ENCODE measurements at regions not wholly inside any gene's neighbourhood (a gene's known extent, or its start where the extent isn't known, plus 50 kb on each side); places are given as distances from the start of the nearest gene placed in this dataset.

DNA sequence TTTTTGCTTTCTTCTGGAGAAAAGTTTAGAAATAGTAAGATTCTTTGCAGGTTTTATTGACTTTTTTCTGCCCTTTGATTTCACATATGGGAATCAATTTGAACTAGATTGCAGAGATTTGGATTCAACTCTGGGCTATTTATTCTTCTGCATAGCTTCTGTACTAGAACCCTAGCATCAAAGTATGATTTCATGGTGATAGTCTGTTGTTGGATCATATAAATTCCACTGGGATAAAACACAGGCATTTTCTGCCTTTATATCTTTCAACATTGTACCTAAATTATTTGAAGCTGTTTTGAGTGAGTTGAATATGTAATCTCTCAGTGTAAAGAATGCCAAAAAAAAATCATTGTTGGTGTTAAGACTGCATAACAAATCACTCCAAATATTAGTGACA lies 458.4 kb upstream of the MPDZ start:
- Mint-ChIP-seq H3K36me3 (no peaks in the 10 kb centered on the region), H3K27me3 (no peaks in the 10 kb centered on the region), H3K4me1 (no peaks in the 10 kb centered on the region), H3K27ac (no peak overlapping the region), H3K4me3 (no peak overlapping the region), H3K9me3 (peaks cover 0 to 14% (median 4%) of the 10 kb centered on the region in 11 donors)
- POLR2A ChIA-PET = no interaction called here
- no peaks in the 10 kb centered on the region for H3K9me3 ChIP-seq (ENCODE audit: control insufficient read depth in 2 of 3, low read length in 3 of 3)
- CTCF ChIA-PET = no interaction called here
- H3K27me3 ChIP-seq (ENCODE audit: control insufficient read depth in 2 of 2, insufficient read depth in 2 of 2, low read length in 2 of 2) = no peaks in the 10 kb centered on the region
- no peaks in the 10 kb centered on the region for H3K36me3 ChIP-seq (ENCODE audit: control insufficient read depth in 2 of 3, insufficient read depth in 3 of 3, low read length in 3 of 3)
- H3K4me3 ChIP-seq (ENCODE audit: low read length) = no peak overlapping the region
- intact Hi-C loops (cut with micrococcal nuclease) = no loop called here
- no peaks in the 10 kb centered on the region for H3K4me1 ChIP-seq (ENCODE audit: control insufficient read depth in 2 of 2, insufficient read depth in 2 of 2, low read length in 2 of 2)
- no peak overlapping the region for H3K27ac ChIP-seq (ENCODE audit: low read depth, low read length)
- ATAC-seq = no peak
- DNase-seq = no peak

DNA sequence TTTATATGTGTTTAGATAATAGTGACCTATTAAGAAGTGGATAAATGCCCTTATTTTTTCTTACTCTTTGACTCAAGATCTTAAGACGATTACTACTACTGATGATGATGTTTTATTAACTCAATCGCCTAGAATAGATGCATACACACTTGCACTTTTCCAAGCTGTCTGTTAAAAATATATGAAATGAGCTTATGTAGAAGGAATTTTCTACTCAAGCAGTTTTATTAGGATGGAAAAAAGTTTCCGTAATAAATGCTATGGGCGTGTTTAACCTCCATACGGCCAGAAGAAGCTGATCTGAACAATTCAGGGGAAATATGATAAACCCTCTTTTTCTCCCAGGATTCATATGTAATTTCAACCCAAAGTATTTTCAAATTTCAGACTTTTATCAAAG lies 455.7 kb upstream of the MPDZ start:
- Histone ChIP-seq H3K9me3 (ENCODE audit: control insufficient read depth in 2 of 3, low read length in 3 of 3) (no peaks in the 10 kb centered on the region), H3K27me3 (ENCODE audit: control insufficient read depth in 2 of 2, insufficient read depth in 2 of 2, low read length in 2 of 2) (no peaks in the 10 kb centered on the region), H3K4me3 (ENCODE audit: low read length) (no peak overlapping the region), H3K36me3 (ENCODE audit: control insufficient read depth in 2 of 3, insufficient read depth in 3 of 3, low read length in 3 of 3) (no peaks in the 10 kb centered on the region), H3K27ac (ENCODE audit: low read depth, low read length) (no peak overlapping the region), H3K4me1 (ENCODE audit: control insufficient read depth in 2 of 2, insufficient read depth in 2 of 2, low read length in 2 of 2) (no peaks in the 10 kb centered on the region)
- ATAC-seq (no peak), DNase-seq (no peak)
- H3K9me3 Mint-ChIP-seq = peaks cover 0 to 14% (median 4%) of the 10 kb centered on the region in 11 donors
- H3K36me3 Mint-ChIP-seq = no peaks in the 10 kb centered on the region
- POLR2A ChIA-PET = interaction anchor here (0.6 kb wide), 1 partner anchor 21 kb away, joined by 4 read pairs; no protein-coding TSS in a partner anchor
- H3K27ac Mint-ChIP-seq = no peak overlapping the region
- H3K4me1 Mint-ChIP-seq = no peaks in the 10 kb centered on the region
- CTCF ChIA-PET = no interaction called here
- intact Hi-C loops (cut with micrococcal nuclease) = no loop called here
- H3K4me3 Mint-ChIP-seq = no peak overlapping the region
- H3K27me3 Mint-ChIP-seq = no peaks in the 10 kb centered on the region

DNA sequence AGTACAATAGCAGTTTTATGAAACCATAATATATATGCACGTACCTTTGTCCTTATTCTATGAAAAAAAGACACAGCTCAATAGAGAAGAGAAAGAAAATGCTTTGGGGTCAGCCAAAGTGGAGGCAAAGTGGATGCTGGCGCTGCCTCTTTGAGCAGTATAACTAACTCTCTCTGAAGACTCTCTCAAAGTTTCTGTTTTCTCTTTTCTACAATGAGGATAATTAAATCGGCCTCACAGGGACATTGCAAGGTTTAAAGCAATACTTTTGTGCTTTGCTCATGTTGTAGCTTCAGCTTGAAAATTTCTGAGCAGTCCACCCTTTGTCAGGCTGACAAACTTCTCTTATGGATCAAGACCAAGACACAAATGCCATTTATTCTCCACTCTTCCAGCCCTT lies 455.1 kb upstream of the MPDZ start:
- no peaks in the 10 kb centered on the region for H3K27me3 Mint-ChIP-seq
- DNase-seq = no peak
- Histone ChIP-seq H3K36me3 (ENCODE audit: control insufficient read depth in 2 of 3, insufficient read depth in 3 of 3, low read length in 3 of 3) (no peaks in the 10 kb centered on the region), H3K27ac (ENCODE audit: low read depth, low read length) (no peak overlapping the region), H3K4me3 (ENCODE audit: low read length) (no peak overlapping the region), H3K27me3 (ENCODE audit: control insufficient read depth in 2 of 2, insufficient read depth in 2 of 2, low read length in 2 of 2) (no peaks in the 10 kb centered on the region), H3K4me1 (ENCODE audit: control insufficient read depth in 2 of 2, insufficient read depth in 2 of 2, low read length in 2 of 2) (no peaks in the 10 kb centered on the region), H3K9me3 (ENCODE audit: control insufficient read depth in 2 of 3, low read length in 3 of 3) (no peaks in the 10 kb centered on the region)
- ChIA-PET POLR2A (no interaction called here), CTCF (no interaction called here)
- H3K27ac Mint-ChIP-seq = no peak overlapping the region
- intact Hi-C loops (cut with micrococcal nuclease) = no loop called here
- no peaks in the 10 kb centered on the region for H3K36me3 Mint-ChIP-seq
- ATAC-seq = no peak
- no peaks in the 10 kb centered on the region for H3K4me1 Mint-ChIP-seq
- peaks cover 0 to 14% (median 4%) of the 10 kb centered on the region in 11 donors for H3K9me3 Mint-ChIP-seq
- no peak overlapping the region for H3K4me3 Mint-ChIP-seq

DNA sequence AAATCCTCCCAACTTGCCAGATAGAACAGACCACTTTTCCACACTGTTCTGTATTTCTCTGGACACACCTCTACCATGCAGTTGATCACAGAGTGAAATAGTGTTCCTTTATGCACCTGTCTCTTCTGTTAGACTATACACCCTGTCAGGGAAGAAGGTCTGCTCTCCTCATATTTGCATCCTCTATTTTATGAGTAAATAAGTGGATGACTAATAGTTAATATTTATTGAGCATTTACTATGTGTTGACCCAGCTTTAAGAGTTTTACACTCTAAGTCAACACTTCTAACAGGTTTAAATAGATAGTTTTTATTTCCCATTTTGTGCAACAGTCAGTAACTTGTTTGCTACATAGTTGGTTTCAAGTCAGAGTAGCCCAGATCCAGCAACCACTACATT lies 452.8 kb upstream of the MPDZ start:
- Histone ChIP-seq H3K36me3 (ENCODE audit: control insufficient read depth in 2 of 3, insufficient read depth in 3 of 3, low read length in 3 of 3) (no peaks in the 10 kb centered on the region), H3K27me3 (ENCODE audit: control insufficient read depth in 2 of 2, insufficient read depth in 2 of 2, low read length in 2 of 2) (no peaks in the 10 kb centered on the region), H3K4me1 (ENCODE audit: control insufficient read depth in 2 of 2, insufficient read depth in 2 of 2, low read length in 2 of 2) (no peaks in the 10 kb centered on the region), H3K4me3 (ENCODE audit: low read length) (no peak overlapping the region), H3K27ac (ENCODE audit: low read depth, low read length) (no peak overlapping the region), H3K9me3 (ENCODE audit: control insufficient read depth in 2 of 3, low read length in 3 of 3) (no peaks in the 10 kb centered on the region)
- ChIA-PET POLR2A (no interaction called here), CTCF (no interaction called here)
- H3K4me3 Mint-ChIP-seq = no peak overlapping the region
- no peaks in the 10 kb centered on the region for H3K4me1 Mint-ChIP-seq
- intact Hi-C loops (cut with micrococcal nuclease) = no loop called here
- H3K27me3 Mint-ChIP-seq = no peaks in the 10 kb centered on the region
- H3K36me3 Mint-ChIP-seq = no peaks in the 10 kb centered on the region
- no peak for DNase-seq
- no peak overlapping the region for H3K27ac Mint-ChIP-seq
- peaks cover 0 to 11% (median 4%) of the 10 kb centered on the region in 11 donors for H3K9me3 Mint-ChIP-seq
- ATAC-seq = no peak

DNA sequence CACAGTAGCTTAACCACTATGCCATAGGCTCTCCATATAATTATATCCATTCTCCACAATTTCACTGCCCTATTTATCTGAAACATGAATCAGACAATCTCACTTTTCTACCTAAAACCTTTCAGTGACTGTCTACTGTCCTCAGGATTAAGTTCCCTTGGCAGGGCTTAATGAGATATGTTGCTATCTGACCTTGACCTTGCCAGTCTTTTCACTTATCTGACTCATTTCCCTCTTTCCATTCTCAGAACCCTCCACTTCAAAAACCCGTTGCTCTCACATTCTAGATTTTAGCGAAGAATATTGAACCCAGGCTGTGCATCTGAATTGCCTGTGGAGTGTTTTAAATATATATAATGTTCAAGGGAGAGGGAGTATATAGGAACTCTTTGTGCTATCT lies 452.1 kb upstream of the MPDZ start:
- peaks cover 0 to 12% (median 4%) of the 10 kb centered on the region in 11 donors for H3K9me3 Mint-ChIP-seq
- ChIA-PET CTCF (no interaction called here), POLR2A (no interaction called here)
- no peak overlapping the region for H3K27ac ChIP-seq (ENCODE audit: low read depth, low read length)
- no peak for ATAC-seq
- no peaks in the 10 kb centered on the region for H3K36me3 ChIP-seq (ENCODE audit: control insufficient read depth in 2 of 3, insufficient read depth in 3 of 3, low read length in 3 of 3)
- H3K27me3 Mint-ChIP-seq = no peaks in the 10 kb centered on the region
- no peak overlapping the region for H3K27ac Mint-ChIP-seq
- intact Hi-C loops (cut with micrococcal nuclease) = no loop called here
- H3K36me3 Mint-ChIP-seq = no peaks in the 10 kb centered on the region
- H3K4me3 ChIP-seq (ENCODE audit: low read length) = no peak overlapping the region
- no peaks in the 10 kb centered on the region for H3K9me3 ChIP-seq (ENCODE audit: control insufficient read depth in 2 of 3, low read length in 3 of 3)
- DNase-seq = no peak
- H3K4me1 Mint-ChIP-seq = no peaks in the 10 kb centered on the region
- H3K4me3 Mint-ChIP-seq = no peak overlapping the region
- no peaks in the 10 kb centered on the region for H3K27me3 ChIP-seq (ENCODE audit: control insufficient read depth in 2 of 2, insufficient read depth in 2 of 2, low read length in 2 of 2)
- H3K4me1 ChIP-seq (ENCODE audit: control insufficient read depth in 2 of 2, insufficient read depth in 2 of 2, low read length in 2 of 2) = no peaks in the 10 kb centered on the region

DNA sequence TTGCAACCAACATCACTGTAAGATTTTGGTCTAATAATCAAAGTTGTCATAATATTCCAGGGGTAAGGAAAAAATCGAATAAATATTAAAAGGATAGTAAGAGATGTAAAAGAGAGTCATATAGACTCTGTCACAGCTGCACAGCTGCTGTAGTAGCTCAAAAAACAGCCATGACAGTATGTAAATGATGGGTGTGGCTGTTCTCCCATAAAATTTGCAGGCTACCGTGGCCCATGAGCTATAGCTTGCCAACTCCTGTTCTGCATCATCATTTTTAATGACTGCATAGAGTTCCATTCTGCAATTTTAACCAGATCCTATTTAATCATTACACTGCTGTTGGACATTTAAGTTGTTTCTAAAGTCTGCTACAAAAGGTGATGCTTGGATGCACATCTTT lies 450.5 kb upstream of the MPDZ start:
- ATAC-seq = no peak
- intact Hi-C loops (cut with micrococcal nuclease) = no loop called here

DNA sequence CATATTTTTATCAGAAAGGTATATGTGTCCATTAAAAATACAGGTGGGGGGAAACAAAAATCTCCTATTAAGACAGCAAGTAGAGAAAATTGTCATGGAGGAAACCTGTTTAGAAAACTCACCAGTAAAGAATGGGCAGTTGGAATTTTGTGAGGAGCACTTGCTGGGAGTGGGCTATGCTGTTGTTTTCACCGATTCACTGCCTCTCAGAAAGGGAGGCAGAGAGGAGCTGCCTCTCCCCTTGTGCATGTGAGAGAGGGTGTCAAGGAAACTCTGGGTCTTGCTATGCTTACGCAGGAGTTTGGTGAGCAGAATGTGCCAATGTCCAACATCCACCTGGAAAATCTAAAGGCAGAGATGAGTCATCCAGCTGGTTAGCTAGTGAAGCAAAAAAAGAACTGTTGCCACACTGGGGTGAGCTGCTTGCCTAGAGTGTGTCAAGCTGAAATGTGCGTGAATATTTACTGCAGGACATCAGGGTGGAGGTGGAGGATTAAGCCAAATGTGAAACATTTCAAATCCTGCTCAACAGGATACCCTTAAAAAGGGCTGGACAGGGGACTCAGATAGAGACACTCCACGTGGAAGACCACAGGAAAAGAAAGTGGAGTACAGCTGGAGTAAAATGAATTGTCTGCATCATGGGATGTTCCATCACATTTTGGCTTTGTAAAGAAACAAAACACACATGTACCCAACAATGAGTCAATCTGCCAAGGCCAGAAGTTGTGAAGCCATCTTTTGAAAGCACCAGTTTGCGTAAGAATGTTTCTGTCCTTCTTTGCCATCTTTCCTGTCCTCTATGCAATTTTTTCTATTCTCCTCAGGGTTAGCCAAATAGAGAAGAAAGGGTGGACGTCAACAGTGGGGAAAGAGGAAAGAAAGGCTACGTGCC lies 449.7 kb upstream of the MPDZ start:
- no peak overlapping the region for H3K27ac Mint-ChIP-seq
- intact Hi-C loops (cut with micrococcal nuclease) = no loop called here
- Histone ChIP-seq H3K27ac (ENCODE audit: low read depth, low read length) (no peak overlapping the region), H3K4me1 (ENCODE audit: control insufficient read depth in 2 of 2, insufficient read depth in 2 of 2, low read length in 2 of 2) (no peaks in the 10 kb centered on the region), H3K9me3 (ENCODE audit: control insufficient read depth in 2 of 3, low read length in 3 of 3) (no peaks in the 10 kb centered on the region), H3K4me3 (ENCODE audit: low read length) (no peak overlapping the region), H3K27me3 (ENCODE audit: control insufficient read depth in 2 of 2, insufficient read depth in 2 of 2, low read length in 2 of 2) (no peaks in the 10 kb centered on the region), H3K36me3 (ENCODE audit: control insufficient read depth in 2 of 3, insufficient read depth in 3 of 3, low read length in 3 of 3) (no peaks in the 10 kb centered on the region)
- ChIA-PET POLR2A (no interaction called here), CTCF (interaction anchor here (1.1 kb wide), 1 partner anchor 10 kb away, joined by 3 read pairs; no protein-coding TSS in a partner anchor)
- H3K27me3 Mint-ChIP-seq = no peaks in the 10 kb centered on the region
- no peak overlapping the region for H3K4me3 Mint-ChIP-seq
- peaks cover 0 to 17% (median 6%) of the 10 kb centered on the region in 11 donors for H3K9me3 Mint-ChIP-seq
- H3K4me1 Mint-ChIP-seq = no peaks in the 10 kb centered on the region
- DNase-seq (no peak), ATAC-seq (no peak)
- no peaks in the 10 kb centered on the region for H3K36me3 Mint-ChIP-seq

More for the DNA sequence above, 450.5 kb upstream of the MPDZ start:
- Mint-ChIP-seq H3K36me3 (no peaks in the 10 kb centered on the region), H3K27me3 (no peaks in the 10 kb centered on the region), H3K4me1 (no peaks in the 10 kb centered on the region), H3K4me3 (no peak overlapping the region), H3K9me3 (peaks cover 0 to 12% (median 3%) of the 10 kb centered on the region in 11 donors), H3K27ac (no peak overlapping the region)
- ChIA-PET CTCF (interaction anchor here (1.1 kb wide), 1 partner anchor 10 kb away, joined by 3 read pairs; no protein-coding TSS in a partner anchor), POLR2A (no interaction called here)
- Histone ChIP-seq H3K4me1 (ENCODE audit: control insufficient read depth in 2 of 2, insufficient read depth in 2 of 2, low read length in 2 of 2) (no peaks in the 10 kb centered on the region), H3K4me3 (ENCODE audit: low read length) (no peak overlapping the region), H3K27ac (ENCODE audit: low read depth, low read length) (no peak overlapping the region), H3K9me3 (ENCODE audit: control insufficient read depth in 2 of 3, low read length in 3 of 3) (no peaks in the 10 kb centered on the region), H3K27me3 (ENCODE audit: control insufficient read depth in 2 of 2, insufficient read depth in 2 of 2, low read length in 2 of 2) (no peaks in the 10 kb centered on the region), H3K36me3 (ENCODE audit: control insufficient read depth in 2 of 3, insufficient read depth in 3 of 3, low read length in 3 of 3) (no peaks in the 10 kb centered on the region)
- DNase-seq = no peak
